SK-N-SH (cell line): ENCODE measurements at regions not wholly inside any gene's neighbourhood (a gene's known extent, or its start where the extent isn't known, plus 50 kb on each side); places are given as distances from the start of the nearest gene placed in this dataset.

Experiments used
- CTCF ChIA-PET: fragments of 300-600, 350-600 bp; formaldehyde crosslinking; extraction: SDS; loops from one replicate; lab custom pipeline; 2021; lab: Yijun Ruan, JAX
- POLR2A ChIA-PET: fragments of 350-600 bp; sonication (Branson Sonifier 250); formaldehyde crosslinking; extraction: SDS; loops from one replicate; lab custom pipeline; 2020; ENCODE audit warnings: antibody characterized with exemption, inconsistent platforms; lab: Yijun Ruan, JAX
- DNase-seq: peaks from one replicate; pipeline ENCODE4 v3.0.0; 2012
- H2AFZ ChIP-seq: fragments of 200-600 bp; sonication (generic); 2 replicates; pipeline ENCODE4 v1.8.1; 2016; ENCODE audit warnings: antibody characterized with exemption, mild to moderate bottlenecking, low read depth
- H3F3A ChIP-seq: fragments of 200-600 bp; sonication (generic); replicated peaks from 2 replicates; pipeline ENCODE3; 2016; ENCODE audit warnings: antibody characterized with exemption, mild to moderate bottlenecking; ENCODE audit not compliant: insufficient read depth
- H3K27ac ChIP-seq, 2 experiments: fragments of 200-500 bp in 1 of 2; fragments of 200-600 bp in 1 of 2; sonication (Bioruptor generic) in 1 of 2; sonication (generic), shearing (Covaris generic) in 1 of 2; 2 replicates each; pipeline versions ENCODE4 v1.5.1 to v1.6.1; 2014 to 2016; ENCODE audit warnings: low read depth in 2 of 2, inconsistent platforms in 1 of 2, low read length in 1 of 2, mild to moderate bottlenecking in 1 of 2, mixed read lengths in 1 of 2
- H3K27me3 ChIP-seq: fragments of 200-600 bp; sonication (generic), shearing (Covaris generic); 2 replicates; pipeline ENCODE4 v1.6.1; 2016; ENCODE audit warnings: mixed run types; ENCODE audit not compliant: insufficient read depth
- H3K36me3 ChIP-seq, 2 experiments: fragments of 200-500 bp in 1 of 2; fragments of 200-600 bp in 1 of 2; sonication (Bioruptor generic) in 1 of 2; sonication (generic) in 1 of 2; replicated peaks in 1 of 2; 2 replicates each; pipeline versions ENCODE3 to v1.5.1; 2014 to 2016; ENCODE audit warnings: low read length in 1 of 2, mild to moderate bottlenecking in 1 of 2; ENCODE audit not compliant: insufficient read depth in 2 of 2, control insufficient read depth in 1 of 2
- H3K4me1 ChIP-seq, 2 experiments: fragments of 200-500 bp in 1 of 2; fragments of 200-600 bp in 1 of 2; sonication (Bioruptor generic) in 1 of 2; sonication (generic), shearing (Covaris generic) in 1 of 2; 2 replicates each; pipeline versions ENCODE4 v1.5.1 to v1.6.1; 2014 to 2016; ENCODE audit warnings: low read depth in 1 of 2, low read length in 1 of 2, mixed run types in 1 of 2; ENCODE audit not compliant: insufficient read depth in 2 of 2, control insufficient read depth in 1 of 2
- H3K4me2 ChIP-seq: fragments of 200-600 bp; sonication (generic), shearing (Covaris generic); 2 replicates; pipeline ENCODE4 v1.6.1; 2017; ENCODE audit warnings: mixed run types
- H3K4me3 ChIP-seq, 2 experiments: fragments of 200-500 bp in 1 of 2; fragments of 200-600 bp in 1 of 2; sonication (Bioruptor generic) in 1 of 2; sonication (generic), shearing (Covaris generic) in 1 of 2; 2 replicates each; pipeline versions ENCODE4 v1.5.1 to v1.8.1; 2014 to 2016; ENCODE audit warnings: low read depth in 2 of 2, inconsistent platforms in 1 of 2, low read length in 1 of 2, mild to moderate bottlenecking in 1 of 2, mixed read lengths in 1 of 2, moderate library complexity in 1 of 2
- H3K79me2 ChIP-seq: fragments of 200-600 bp; sonication (generic); 2 replicates; pipeline ENCODE4 v1.8.1; 2017; ENCODE audit warnings: mild to moderate bottlenecking; ENCODE audit not compliant: insufficient read depth
- H3K9ac ChIP-seq: fragments of 200-600 bp; sonication (generic); 2 replicates; pipeline ENCODE4 v1.6.1; 2017; ENCODE audit warnings: mixed run types
- H3K9me2 ChIP-seq: fragments of 200-600 bp; sonication (generic); 2 replicates; pipeline ENCODE4 v1.6.1; 2017; ENCODE audit warnings: mixed run types
- H3K9me3 ChIP-seq: fragments of 200-600 bp; sonication (generic); 2 replicates; pipeline ENCODE4 v1.6.1; 2017; ENCODE audit warnings: mixed run types, mild to moderate bottlenecking, moderate library complexity
- H4K20me1 ChIP-seq: fragments of 200-600 bp; sonication (generic); 2 replicates; pipeline ENCODE4 v1.6.1; 2017; ENCODE audit warnings: mild to moderate bottlenecking, mixed run types; ENCODE audit not compliant: insufficient read depth
- CHD2 ChIP-seq: fragments of 150-350 bp; IDR thresholded peaks from 2 replicates; pipeline ENCODE4 v1.6.1; 2018; ENCODE audit warnings: low read length; ENCODE audit not compliant: partially characterized antibody
- EZH2phosphoT487 ChIP-seq: fragments of 200-600 bp; sonication (generic); IDR thresholded peaks from 2 replicates; pipeline ENCODE4 v1.6.1; 2017; ENCODE audit warnings: low read depth, mixed run types, mild to moderate bottlenecking, antibody characterized with exemption, moderate library complexity, borderline replicate concordance
- FOXM1 ChIP-seq: IDR thresholded peaks from 2 replicates; pipeline ENCODE4 v1.4.0; 2012; ENCODE audit warnings: low read depth, mild to moderate bottlenecking
- GABPA ChIP-seq: IDR thresholded peaks from 2 replicates; pipeline ENCODE4 v1.4.0; 2012; ENCODE audit warnings: low read depth, mild to moderate bottlenecking
- GATA2 ChIP-seq: sonication (generic); formaldehyde crosslinking; IDR thresholded peaks from 2 replicates; pipeline ENCODE4 v1.5.0; 2020; ENCODE audit warnings: mild to moderate bottlenecking, missing genetic modification reagents
- JUND ChIP-seq: IDR thresholded peaks from 2 replicates; pipeline ENCODE4 v1.4.0; 2012
- MEF2A ChIP-seq: IDR thresholded peaks from 2 replicates; pipeline ENCODE4 v1.4.0; 2012; ENCODE audit warnings: low read depth, borderline replicate concordance
- MXI1 ChIP-seq: IDR thresholded peaks from 2 replicates; pipeline ENCODE4 v1.6.1; 2012; ENCODE audit warnings: mild to moderate bottlenecking, low read depth, low read length, improper control_type of control experiment
- NRF1 ChIP-seq: IDR thresholded peaks from 2 replicates; pipeline ENCODE4 v1.6.1; 2012; ENCODE audit warnings: low read depth, mild to moderate bottlenecking, low read length
- RAD21 ChIP-seq: IDR thresholded peaks from 2 replicates; pipeline ENCODE4 v1.6.1; 2012; ENCODE audit warnings: mild to moderate bottlenecking, low read length
- SMC3 ChIP-seq: IDR thresholded peaks from 2 replicates; pipeline ENCODE4 v1.6.1; 2012; ENCODE audit warnings: low read depth, low read length, improper control_type of control experiment
- TCF12 ChIP-seq: IDR thresholded peaks from 2 replicates; pipeline ENCODE4 v1.4.0; 2012
- TEAD4 ChIP-seq: IDR thresholded peaks from 2 replicates; pipeline ENCODE4 v1.4.0; 2012; ENCODE audit warnings: mild to moderate bottlenecking, borderline replicate concordance; ENCODE audit not compliant: insufficient read depth
- YY1 ChIP-seq: IDR thresholded peaks from 2 replicates; pipeline ENCODE4 v1.4.0; 2012; ENCODE audit warnings: low read depth, mild to moderate bottlenecking
- WGBS: methylation state at CpG from one replicate; pipeline ENCODE4 v1.1.6; 2017; ENCODE audit warnings: low lambda C conversion rate; 5-methylcytosine and 5-hydroxymethylcytosine counted together
- TF ChIP-seq, protein P1 (sequence below): fragments of 150-350 bp; IDR thresholded peaks from 2 replicates; pipeline ENCODE4 v1.6.1; 2016; ENCODE audit warnings: mild to moderate bottlenecking, low read depth, low read length
- TF ChIP-seq, protein P2 (sequence below): IDR thresholded peaks from 2 replicates; pipeline ENCODE4 v1.4.0; 2012; ENCODE audit warnings: low read depth
- TF ChIP-seq, protein P3 (sequence below): IDR thresholded peaks from 2 replicates; pipeline ENCODE4 v1.6.1; 2012; ENCODE audit warnings: mild to moderate bottlenecking, low read depth, low read length, moderate library complexity
- TF ChIP-seq, protein P4 (sequence below): IDR thresholded peaks from 2 replicates; pipeline ENCODE4 v1.4.0; 2012; ENCODE audit warnings: low read depth, borderline replicate concordance

DNA sequence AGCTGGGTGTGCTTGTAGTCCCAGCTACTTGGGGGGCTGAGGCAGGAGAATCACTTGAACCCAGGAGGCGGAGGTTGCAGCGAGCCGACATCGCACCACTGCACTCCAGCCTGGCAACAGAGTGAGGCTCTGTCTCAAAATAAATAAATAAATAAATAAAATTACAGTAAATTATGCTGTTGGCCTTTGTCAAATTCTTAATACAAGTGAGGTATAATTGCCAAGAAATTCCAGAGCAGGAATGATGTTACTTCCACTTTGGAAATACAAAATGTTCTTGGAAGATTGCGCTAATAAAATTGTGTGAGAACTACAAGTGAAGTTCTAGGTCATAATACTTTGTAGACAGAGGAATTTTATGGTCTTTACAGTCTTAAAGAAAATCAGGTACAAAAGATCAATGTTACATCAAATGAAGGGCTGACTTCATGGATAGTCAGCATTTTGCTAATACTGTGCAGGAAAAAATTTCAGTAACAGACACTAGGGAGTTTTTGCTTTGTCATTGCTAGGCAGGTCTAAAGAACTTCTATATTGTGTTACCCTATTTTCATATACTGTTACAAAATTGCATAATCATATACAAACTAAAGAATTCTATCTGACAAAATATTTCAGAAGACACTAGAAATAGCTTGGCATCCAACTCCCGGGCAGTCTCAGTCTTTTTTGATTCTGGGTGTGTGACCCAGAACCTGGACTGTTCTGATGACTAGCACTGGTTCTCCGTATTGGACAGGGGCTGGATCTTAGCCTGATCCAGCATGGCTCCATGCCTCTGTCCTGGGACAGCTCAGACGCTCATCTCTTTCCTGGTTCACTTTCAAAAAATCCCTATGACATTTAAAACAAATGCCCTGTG, 76.0 kb upstream of the STK17B start:
- no peak for DNase-seq

DNA sequence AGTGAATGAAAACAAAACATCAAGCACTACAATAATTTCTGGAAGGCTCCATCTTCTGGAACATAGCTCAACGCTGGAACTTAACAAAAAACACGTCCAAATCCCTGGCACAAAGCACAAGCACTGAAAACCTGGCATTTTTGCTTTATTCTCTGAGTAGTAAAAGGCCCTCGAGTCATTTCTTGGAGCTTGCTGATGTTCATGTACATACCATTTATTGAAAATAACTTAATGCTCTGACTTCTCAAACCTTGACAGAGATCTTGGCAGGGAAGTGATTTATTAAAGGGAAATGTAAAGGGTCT, 76.5 kb upstream of the STK17B start:
- H4K20me1 ChIP-seq = no peaks in the 10 kb centered on the region
- H3K27ac ChIP-seq = peak overlapping the region in 1 of 2 experiments; percentile 67; a peak in 2 of 4 replicates
- peaks cover 0 to 72% of the 10 kb centered on the region in 2 experiments for H3K36me3 ChIP-seq
- ChIA-PET CTCF (no interaction called here), POLR2A (no interaction called here)
- H3K9me2 ChIP-seq = no peaks in the 10 kb centered on the region
- no peak overlapping the region for H2AFZ ChIP-seq
- H3K4me2 ChIP-seq = no peak overlapping the region
- peaks cover 28% of the 10 kb centered on the region for H3F3A ChIP-seq
- no peaks in the 10 kb centered on the region for H3K27me3 ChIP-seq
- no peak overlapping the region for H3K9ac ChIP-seq
- H3K9me3 ChIP-seq = no peaks in the 10 kb centered on the region
- H3K79me2 ChIP-seq = no peaks in the 10 kb centered on the region
- H3K4me3 ChIP-seq = no peak overlapping the region
- no peak for DNase-seq
- peaks cover 0 to 21% of the 10 kb centered on the region in 2 experiments; a peak in 2 of 4 replicates for H3K4me1 ChIP-seq
- TF ChIP-seq MEF2A (no peak), JUND (no peak), NRF1 (no peak), TEAD4 (no peak), TCF12 (no peak), MXI1 (no peak), GABPA (no peak), FOXM1 (no peak), RAD21 (no peak), EZH2phosphoT487 (no peak), GATA2 (CRISPR knock-in tag) (no peak), YY1 (no peak)
- TF ChIP-seq, protein P1, sequence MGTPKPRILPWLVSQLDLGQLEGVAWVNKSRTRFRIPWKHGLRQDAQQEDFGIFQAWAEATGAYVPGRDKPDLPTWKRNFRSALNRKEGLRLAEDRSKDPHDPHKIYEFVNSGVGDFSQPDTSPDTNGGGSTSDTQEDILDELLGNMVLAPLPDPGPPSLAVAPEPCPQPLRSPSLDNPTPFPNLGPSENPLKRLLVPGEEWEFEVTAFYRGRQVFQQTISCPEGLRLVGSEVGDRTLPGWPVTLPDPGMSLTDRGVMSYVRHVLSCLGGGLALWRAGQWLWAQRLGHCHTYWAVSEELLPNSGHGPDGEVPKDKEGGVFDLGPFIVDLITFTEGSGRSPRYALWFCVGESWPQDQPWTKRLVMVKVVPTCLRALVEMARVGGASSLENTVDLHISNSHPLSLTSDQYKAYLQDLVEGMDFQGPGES = no peak
- TF ChIP-seq, protein P2, sequence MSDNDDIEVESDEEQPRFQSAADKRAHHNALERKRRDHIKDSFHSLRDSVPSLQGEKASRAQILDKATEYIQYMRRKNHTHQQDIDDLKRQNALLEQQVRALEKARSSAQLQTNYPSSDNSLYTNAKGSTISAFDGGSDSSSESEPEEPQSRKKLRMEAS = no peak
- TF ChIP-seq, protein P3, sequence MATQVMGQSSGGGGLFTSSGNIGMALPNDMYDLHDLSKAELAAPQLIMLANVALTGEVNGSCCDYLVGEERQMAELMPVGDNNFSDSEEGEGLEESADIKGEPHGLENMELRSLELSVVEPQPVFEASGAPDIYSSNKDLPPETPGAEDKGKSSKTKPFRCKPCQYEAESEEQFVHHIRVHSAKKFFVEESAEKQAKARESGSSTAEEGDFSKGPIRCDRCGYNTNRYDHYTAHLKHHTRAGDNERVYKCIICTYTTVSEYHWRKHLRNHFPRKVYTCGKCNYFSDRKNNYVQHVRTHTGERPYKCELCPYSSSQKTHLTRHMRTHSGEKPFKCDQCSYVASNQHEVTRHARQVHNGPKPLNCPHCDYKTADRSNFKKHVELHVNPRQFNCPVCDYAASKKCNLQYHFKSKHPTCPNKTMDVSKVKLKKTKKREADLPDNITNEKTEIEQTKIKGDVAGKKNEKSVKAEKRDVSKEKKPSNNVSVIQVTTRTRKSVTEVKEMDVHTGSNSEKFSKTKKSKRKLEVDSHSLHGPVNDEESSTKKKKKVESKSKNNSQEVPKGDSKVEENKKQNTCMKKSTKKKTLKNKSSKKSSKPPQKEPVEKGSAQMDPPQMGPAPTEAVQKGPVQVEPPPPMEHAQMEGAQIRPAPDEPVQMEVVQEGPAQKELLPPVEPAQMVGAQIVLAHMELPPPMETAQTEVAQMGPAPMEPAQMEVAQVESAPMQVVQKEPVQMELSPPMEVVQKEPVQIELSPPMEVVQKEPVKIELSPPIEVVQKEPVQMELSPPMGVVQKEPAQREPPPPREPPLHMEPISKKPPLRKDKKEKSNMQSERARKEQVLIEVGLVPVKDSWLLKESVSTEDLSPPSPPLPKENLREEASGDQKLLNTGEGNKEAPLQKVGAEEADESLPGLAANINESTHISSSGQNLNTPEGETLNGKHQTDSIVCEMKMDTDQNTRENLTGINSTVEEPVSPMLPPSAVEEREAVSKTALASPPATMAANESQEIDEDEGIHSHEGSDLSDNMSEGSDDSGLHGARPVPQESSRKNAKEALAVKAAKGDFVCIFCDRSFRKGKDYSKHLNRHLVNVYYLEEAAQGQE = no peak
- TF ChIP-seq, protein P4, sequence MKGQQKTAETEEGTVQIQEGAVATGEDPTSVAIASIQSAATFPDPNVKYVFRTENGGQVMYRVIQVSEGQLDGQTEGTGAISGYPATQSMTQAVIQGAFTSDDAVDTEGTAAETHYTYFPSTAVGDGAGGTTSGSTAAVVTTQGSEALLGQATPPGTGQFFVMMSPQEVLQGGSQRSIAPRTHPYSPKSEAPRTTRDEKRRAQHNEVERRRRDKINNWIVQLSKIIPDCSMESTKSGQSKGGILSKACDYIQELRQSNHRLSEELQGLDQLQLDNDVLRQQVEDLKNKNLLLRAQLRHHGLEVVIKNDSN = no peak
- WGBS = 87% methylated on average over 3 of the region's 3 CpGs

More for the DNA sequence above, 76.0 kb upstream of the STK17B start:
- 95% methylated on average over 8 of the region's 8 CpGs for WGBS
- Histone ChIP-seq H3K9me3 (no peaks in the 10 kb centered on the region), H3F3A (peaks cover 28% of the 10 kb centered on the region), H3K4me3 (no peak overlapping the region), H3K9ac (no peak overlapping the region), H4K20me1 (no peaks in the 10 kb centered on the region), H3K36me3 (peaks cover 0 to 69% of the 10 kb centered on the region in 2 experiments), H3K27me3 (no peaks in the 10 kb centered on the region), H3K4me1 (peaks cover 0 to 21% of the 10 kb centered on the region in 2 experiments; a peak in 2 of 4 replicates), H3K9me2 (no peaks in the 10 kb centered on the region), H3K27ac (peak overlapping the region in 1 of 2 experiments; percentile 67; a peak in 2 of 4 replicates), H3K4me2 (no peak overlapping the region), H3K79me2 (no peaks in the 10 kb centered on the region), H2AFZ (no peak overlapping the region)
- no peak for TF ChIP-seq TCF12
- no peak for TF ChIP-seq CHD2
- no peak for TF ChIP-seq SMC3
- TF ChIP-seq, protein P4 = no peak
- CTCF ChIA-PET = no interaction called here
- POLR2A ChIA-PET = no interaction called here
